ENCODE measurements at regions not wholly inside any gene's neighbourhood (a gene's known extent, or its start where the extent isn't known, plus 50 kb on each side); places are given as distances from the start of the nearest gene placed in this dataset.

GRCh38 chr1:73327998-73328397, 870.0 kb downstream of the LRRIQ3 start:
- H3K9me3 ChIP-seq (replicated peaks; ENCODE audit: control insufficient read depth, insufficient read depth, low read length): no peaks in the 10 kb centered on the region
- no TSS peak for BruUV-seq (replicated peaks)
- H3K79me2 ChIP-seq (ENCODE audit: control insufficient read depth, insufficient read depth, low read length): no peaks in the 10 kb centered on the region
- no peaks in the 10 kb centered on the region for H3K27me3 ChIP-seq (replicated peaks in 1 of 2; ENCODE audit: control insufficient read depth in 2 of 2, insufficient read depth in 2 of 2, low read length in 1 of 2)
- SMC1A ChIA-PET (ENCODE audit: uncharacterized antibody, unreplicated experiment): interaction anchor here (1.6 kb wide), 1 partner anchor 10 kb away, joined by 3 read pairs; no protein-coding TSS in a partner anchor
- no peaks in the 10 kb centered on the region for H3K4me1 ChIP-seq (ENCODE audit: control insufficient read depth, insufficient read depth, low read length)
- H3K36me3 ChIP-seq (ENCODE audit: control insufficient read depth in 2 of 2, insufficient read depth in 2 of 2, low read length in 1 of 2): no peaks in the 10 kb centered on the region
- no peak overlapping the region for H3K27ac ChIP-seq (ENCODE audit: control insufficient read depth, insufficient read depth)
- in situ Hi-C loops (cut with MboI) (no loop called here), intact Hi-C loops (cut with micrococcal nuclease; ENCODE audit: unreplicated experiment) (no loop called here)
- CTCF ChIA-PET: interaction anchor here (1.2 kb wide), 1 partner anchor 14 kb away, joined by 3 read pairs; no protein-coding TSS in a partner anchor
- H3K4me3 ChIP-seq: no peak overlapping the region
- H3K9ac ChIP-seq (ENCODE audit: control insufficient read depth, insufficient read depth, low read length): no peak overlapping the region
- no peak overlapping the region for H2AFZ ChIP-seq (ENCODE audit: control insufficient read depth, low read depth, low read length)
- H3K4me2 ChIP-seq (ENCODE audit: control insufficient read depth, insufficient read depth): no peak overlapping the region
- FAIRE-seq (no peak), ATAC-seq (peak; percentile 53), DNase-seq (ENCODE audit: low read depth, low spot score) (no peak)
- POLR2A ChIA-PET: no interaction called here
- 51% methylated on average over 3 of the region's 3 CpGs for WGBS (ENCODE audit: insufficient coverage, insufficient replicate concordance, low lambda C conversion rate, missing lambda C conversion rate)
- RAD21 ChIA-PET (ENCODE audit: unreplicated experiment): no interaction called here
- no peaks in the 10 kb centered on the region for H4K20me1 ChIP-seq (ENCODE audit: control insufficient read depth, insufficient read depth)
- no peak for TF ChIP-seq NRF1 (conservative IDR thresholded peaks at IDR 0.05; ENCODE audit: low read depth, low read length)
- TF ChIP-seq KAT2A (conservative IDR thresholded peaks at IDR 0.05; ENCODE audit: control insufficient read depth, low read depth, low read length): no peak
- no peak for TF ChIP-seq ZNF24 (IDR thresholded peaks at IDR 0.05)
- TF ChIP-seq IKZF2 (IDR thresholded peaks at IDR 0.05): no peak
- no peak for TF ChIP-seq HDAC2 (IDR thresholded peaks at IDR 0.05)
- no peak for TF ChIP-seq EZH2 (IDR thresholded peaks at IDR 0.05; ENCODE audit: borderline replicate concordance, control insufficient read depth, low read depth, low read length)
- TF ChIP-seq BRCA1 (IDR thresholded peaks at IDR 0.05; ENCODE audit: low read depth, low read length): no peak
- TF ChIP-seq CBX3 (IDR thresholded peaks at IDR 0.05; ENCODE audit: borderline replicate concordance, low read depth): no peak
- TF ChIP-seq ASH2L (IDR thresholded peaks at IDR 0.05; ENCODE audit: borderline replicate concordance, low read depth): no peak
- no peak for TF ChIP-seq WRNIP1 (IDR thresholded peaks at IDR 0.05; ENCODE audit: borderline replicate concordance, low read depth, low read length)
- no peak for TF ChIP-seq E2F4 (IDR thresholded peaks at IDR 0.05; ENCODE audit: low read depth, low read length)
- no peak for TF ChIP-seq POLR2A (IDR thresholded peaks at IDR 0.05; ENCODE audit: low read depth, low read length)
- TF ChIP-seq EP300 (IDR thresholded peaks at IDR 0.05; ENCODE audit: borderline replicate concordance in 1 of 2, control insufficient read depth in 1 of 2, low read depth in 2 of 2, low read length in 2 of 2): no peak
- no peak for TF ChIP-seq CHD2 (IDR thresholded peaks at IDR 0.05; ENCODE audit: borderline replicate concordance, low read depth, low read length)
- no peak for TF ChIP-seq SIN3A (IDR thresholded peaks at IDR 0.05; ENCODE audit: low read depth, low read length)
- no peak for TF ChIP-seq MTA2 (IDR thresholded peaks at IDR 0.05; ENCODE audit: low read depth)
- TF ChIP-seq RB1 (IDR thresholded peaks at IDR 0.05; ENCODE audit: borderline replicate concordance): no peak
- TF ChIP-seq NR2C1 (IDR thresholded peaks at IDR 0.05): no peak
- no peak for TF ChIP-seq MLLT1 (IDR thresholded peaks at IDR 0.05)
